AG08396 (cell line): ENCODE measurements at regions not wholly inside any gene's neighbourhood (a gene's known extent, or its start where the extent isn't known, plus 50 kb on each side); places are given as distances from the start of the nearest gene placed in this dataset.
A peak's percentile ranks its signal among the peaks of the same experiment; 100 is the strongest.
"Not testable (repeated sequence)": the region's sequence is repeated elsewhere in the genome, so short reads cannot be mapped to it uniquely, and the experiment has no call there.

Experiments
- DNase-seq: peaks from one replicate; pipeline ENCODE4 v3.0.0; 2012; ENCODE audit warnings: low spot score, mixed read lengths

DNA sequence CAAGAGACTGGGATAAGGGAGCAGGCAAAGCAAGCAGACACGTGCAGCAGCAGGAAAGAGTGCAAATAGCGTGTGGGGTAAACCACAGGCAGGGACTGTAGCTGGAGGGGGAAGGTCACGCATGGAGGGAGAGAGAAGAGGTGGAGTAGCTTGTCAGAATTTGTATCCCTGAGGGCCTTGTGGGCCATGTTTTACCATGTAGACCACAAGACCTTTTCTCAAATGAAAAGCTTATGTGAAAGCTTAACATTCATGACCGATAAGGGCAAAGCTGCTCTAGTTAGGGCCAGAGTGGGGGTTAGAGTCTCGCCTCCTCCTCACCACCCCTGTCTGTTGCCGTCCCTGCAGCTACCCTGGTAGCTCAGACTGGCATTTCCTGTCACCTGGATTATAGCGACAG, 152.9 kb upstream of the E2F7 start:
- DNase-seq: no peak

DNA sequence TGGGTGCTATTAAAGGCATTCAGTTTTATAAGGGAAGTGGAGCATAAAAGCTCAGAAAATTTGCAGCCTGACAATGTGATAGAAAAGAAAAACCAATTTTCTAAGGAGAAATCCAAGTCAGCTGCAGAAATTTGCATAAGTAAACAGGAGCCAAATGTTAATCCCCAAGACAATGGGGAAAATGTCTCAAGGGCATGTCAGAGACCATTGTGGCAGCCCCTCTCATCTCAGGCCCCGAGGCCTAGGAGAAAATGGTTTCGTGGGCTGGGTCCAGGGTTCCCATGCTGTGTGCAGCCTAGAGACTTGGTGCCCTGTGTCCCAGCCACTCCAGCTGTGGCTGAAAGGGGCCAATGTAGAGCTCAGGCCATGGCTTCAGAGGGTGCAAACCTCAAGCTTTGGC, 150.8 kb upstream of the E2F7 start:
- DNase-seq: not testable (repeated sequence)

DNA sequence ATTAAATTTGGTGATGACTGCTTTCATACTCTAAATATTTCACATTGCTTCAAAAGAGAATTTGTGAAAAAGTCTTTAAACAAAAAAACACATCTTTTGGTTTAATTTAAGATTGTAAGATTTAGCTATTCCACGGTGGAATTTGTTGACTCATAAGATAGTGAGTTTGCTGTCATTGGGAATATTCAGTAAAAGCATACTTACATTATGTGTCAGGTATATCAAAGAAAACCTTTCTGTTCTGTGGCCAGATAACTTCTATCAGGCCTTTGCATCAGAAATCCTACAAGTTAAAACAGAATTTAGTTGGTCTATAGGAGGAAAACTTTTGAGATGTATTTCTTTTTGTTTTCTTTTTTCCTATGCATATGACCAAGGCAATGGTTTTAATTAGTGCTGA, 148.8 kb upstream of the E2F7 start:
- DNase-seq: no peak

DNA sequence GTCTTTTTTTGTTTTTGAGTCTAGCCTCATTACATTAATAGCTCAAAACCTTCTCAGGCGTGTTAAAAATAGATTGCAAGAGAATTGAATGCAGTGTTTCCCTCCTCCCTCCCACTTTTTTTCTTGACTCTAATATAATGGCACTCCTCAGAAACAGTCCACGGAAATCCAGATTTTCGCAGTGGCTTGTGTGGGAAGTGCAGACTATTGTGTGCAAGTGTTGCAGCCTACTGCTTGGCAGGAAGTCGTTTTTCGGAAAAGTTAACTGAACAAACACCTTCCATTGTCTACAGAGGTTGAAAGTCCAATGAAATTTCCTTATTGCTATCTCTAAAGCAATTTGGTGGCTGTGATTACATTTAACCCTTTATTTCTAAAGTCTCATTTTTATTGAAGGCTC, 147.9 kb upstream of the E2F7 start:
- no peak for DNase-seq

DNA sequence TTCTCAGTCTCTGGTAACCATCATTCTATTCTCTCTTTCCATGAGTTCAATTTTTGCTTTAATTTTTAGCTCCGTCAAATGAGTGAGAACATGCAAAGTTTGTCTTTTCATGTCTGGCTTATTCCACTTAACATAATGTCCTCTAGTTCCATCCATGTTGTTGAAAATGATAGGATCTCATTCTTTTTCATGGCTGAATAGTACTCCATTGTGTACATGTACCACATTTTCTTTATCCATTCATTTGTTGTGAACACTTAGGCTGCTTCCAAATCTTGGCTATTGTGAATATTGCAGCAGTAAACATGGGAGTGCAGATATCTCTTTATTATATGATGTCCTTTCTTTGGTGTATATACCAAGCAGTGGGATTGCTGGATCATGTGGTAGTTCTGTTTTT, 145.4 kb upstream of the E2F7 start:
- no peak for DNase-seq

DNA sequence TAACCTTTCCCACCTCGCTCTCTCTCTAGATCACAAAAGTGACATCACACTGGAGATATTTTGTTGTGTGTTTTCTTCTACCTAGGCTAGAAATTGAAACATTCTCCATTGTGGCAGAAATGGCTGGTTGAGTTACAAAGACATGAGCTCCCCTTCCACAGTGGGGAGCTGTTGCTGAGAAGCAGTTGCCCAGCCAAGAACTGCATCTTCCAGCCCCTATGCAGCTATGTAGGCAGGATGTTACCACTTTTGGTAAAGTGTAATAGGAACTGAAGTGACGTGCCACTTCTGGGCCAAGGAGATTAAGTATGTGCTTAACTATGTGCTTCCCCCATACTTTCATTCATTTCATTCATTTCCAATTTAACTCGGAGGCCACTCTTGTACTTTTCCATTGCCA, 138.7 kb upstream of the E2F7 start:
- no peak for DNase-seq

DNA sequence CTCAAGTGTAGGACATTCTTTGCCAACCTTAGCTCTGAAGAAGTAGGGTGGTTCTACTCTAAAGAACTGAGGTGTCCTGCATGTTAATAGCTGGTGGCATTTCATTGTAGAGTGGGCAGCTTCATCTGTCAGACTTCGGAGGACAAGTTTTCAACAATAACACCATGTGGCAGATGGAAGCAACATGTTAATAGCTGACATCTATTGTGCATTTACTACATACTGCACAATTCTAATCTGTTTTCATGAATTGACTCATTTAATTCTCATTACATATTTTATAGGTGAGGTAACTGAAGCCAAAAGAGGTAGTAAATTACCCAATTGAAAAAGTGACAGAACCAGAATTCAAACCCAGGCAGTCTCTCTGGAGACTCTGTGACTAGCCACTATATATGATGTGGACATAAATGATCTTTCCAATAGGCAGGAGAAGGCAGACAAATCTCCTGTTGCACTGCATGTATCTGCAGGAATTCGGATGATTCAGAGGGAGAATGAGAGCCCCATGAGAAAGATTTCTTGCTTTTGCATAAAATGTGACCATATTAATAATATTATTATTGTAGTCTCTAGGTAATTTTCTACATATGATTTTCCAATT, 137.2 kb upstream of the E2F7 start:
- DNase-seq: no peak

DNA sequence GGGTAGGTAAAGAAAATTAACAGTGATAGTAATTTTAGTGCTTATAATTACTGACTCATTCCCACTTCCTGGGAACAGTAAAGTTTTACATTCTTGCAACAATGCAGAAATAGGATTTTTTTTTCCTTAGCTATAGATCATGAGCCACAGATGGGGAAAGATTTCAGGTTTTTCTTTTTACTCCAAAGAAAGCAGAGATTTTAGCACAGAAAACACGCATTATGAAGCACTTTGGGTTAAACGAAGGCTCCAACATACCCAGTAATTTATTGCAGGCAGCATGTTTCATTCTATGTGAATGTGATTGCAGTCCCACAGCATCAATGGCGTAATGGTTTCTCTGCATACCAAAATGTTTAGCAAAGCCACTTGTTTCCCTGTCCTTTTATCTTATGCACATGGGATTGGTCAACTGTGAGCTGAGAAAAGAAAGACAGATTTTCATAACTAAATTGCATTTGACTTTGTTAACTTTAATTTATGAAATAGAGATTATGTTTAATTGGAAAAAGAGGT, 124.6 kb upstream of the E2F7 start:
- DNase-seq: peak; percentile 50

DNA sequence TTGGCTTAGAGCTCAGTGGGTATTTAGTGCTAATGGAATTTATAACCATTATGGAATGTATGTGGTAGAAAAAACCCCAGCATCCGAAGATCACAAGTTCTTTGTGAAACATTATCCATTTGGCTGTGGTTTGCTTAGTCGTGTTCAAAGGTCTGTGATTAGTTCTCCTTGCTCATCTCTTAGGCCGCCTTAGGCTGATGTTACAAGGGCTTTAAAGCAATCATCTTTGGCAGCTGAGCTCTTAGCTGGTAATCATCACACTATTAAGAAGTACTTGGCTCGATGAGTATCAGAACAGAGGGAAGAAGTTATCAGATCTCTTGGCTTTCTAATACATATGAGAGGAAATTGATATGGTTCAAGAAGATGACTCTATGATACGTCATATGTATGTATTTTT, 124.1 kb upstream of the E2F7 start:
- peak; percentile 42 for DNase-seq

DNA sequence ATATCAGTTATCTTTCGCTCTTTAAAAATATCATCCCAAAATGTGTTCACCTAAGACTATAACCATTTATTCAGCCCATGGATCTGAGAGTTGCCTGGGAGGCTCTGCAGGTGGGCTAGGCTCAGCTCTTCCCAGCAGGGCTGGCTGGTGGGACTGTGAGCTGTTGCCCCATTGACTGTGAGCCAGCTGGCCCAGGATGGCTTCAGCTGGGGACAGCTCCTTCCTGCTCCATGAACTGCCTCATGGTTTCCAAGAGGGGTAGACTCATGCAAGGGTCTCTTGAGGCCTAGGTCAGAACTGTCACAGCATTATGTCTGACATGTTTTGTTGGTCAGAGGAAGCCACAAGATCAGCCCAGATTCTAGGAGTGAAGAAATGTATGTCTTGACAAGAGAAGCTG, 114.1 kb upstream of the E2F7 start:
- DNase-seq: no peak

DNA sequence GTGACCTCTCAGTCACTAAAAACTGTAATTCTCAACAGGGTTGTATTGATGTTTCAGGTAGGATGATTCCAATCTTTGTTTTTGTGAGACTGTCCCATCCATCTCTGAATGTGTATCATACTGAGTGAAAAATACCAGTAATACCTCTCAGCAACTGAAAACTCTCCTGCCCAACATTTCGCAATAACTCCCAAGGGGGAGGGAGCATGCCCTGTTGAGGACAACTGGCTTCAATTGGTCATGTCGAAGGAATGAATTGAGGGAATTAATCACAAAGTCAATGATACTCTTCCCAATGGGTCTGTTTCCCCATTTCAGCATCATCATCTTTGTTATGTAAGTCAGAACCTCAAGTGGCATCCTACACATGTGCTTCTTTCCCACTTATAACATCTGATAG, 102.4 kb upstream of the E2F7 start:
- DNase-seq: no peak

DNA sequence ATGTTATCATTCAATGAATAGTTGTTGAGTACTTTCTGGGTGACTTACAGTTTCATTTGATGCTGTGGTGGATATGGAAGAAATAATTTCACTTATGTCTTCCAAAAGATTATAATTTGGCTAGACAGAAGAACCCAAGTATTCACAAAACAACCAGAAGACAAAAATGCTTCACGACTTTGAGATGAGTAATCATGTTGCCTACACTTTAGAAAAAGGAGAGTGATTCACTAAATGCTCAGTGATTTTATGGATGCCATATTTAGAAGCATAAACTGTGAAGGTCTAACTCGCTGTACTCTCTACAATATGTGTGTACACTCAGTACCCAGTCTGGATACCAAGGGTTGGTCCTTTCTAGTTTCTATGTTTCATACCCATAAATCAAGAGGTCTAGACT, 101.3 kb upstream of the E2F7 start:
- no peak for DNase-seq

DNA sequence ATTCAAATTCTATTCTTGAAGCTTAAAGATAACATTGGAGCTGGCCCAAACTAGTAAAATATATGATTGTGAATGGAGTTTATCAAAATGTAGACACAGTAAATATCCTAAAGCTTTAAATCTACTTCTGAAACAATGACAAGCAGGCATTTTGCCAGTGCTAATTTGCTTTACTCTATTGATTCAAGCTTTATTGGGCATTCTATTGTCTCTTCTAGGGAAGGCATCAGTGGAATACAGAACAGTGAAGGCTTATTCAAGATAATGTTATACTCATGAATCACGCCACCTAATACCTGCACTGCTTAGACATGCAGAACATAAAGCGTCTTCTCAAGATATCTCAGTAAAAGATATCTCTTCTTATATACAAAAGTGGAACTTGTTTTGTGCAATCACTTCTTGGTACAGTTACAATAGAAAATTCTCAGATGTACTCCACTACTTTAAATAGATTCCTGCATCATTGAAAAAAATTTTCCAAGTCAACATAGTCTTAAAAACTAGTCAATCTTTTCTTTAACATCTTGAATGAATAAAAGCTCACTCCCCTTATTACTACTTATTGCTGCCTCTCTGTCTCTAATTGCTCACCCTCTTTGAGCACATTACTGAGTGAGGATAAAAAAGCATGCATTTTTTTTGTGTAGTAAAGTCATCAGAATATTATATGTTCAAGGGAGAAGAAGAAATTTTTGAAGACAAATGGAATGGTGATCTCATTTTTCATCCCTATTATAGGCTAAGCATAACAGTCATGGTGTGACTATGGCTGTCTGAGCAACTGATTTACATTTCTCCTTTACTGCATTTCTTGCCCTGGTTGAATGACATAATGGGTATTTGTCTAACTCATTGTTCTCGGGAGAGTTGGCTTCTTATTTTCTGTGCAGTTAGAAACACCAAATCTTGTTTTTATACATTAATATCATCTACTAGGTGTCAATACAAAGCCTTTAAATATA, 98.0 kb upstream of the E2F7 start:
- DNase-seq: no peak

DNA sequence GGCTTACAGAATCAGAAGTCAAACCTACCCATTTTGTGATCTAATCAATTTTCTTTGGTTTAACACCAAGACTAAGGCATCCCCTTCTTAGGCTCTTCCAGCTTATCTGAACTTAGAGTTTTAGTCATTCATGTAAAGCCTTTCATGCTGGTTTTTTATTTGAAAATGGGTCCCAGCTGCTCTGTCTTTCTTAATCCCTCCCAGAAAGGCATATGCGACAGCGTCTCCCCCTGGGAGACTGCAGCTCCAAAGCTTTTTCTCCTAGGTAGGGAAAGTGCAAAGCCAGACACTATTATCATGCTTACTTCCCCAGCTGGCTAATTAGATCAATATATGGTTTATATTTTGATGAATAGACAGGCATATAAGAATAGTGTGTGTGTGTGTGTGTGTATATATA, 96.6 kb upstream of the E2F7 start:
- DNase-seq: no peak

DNA sequence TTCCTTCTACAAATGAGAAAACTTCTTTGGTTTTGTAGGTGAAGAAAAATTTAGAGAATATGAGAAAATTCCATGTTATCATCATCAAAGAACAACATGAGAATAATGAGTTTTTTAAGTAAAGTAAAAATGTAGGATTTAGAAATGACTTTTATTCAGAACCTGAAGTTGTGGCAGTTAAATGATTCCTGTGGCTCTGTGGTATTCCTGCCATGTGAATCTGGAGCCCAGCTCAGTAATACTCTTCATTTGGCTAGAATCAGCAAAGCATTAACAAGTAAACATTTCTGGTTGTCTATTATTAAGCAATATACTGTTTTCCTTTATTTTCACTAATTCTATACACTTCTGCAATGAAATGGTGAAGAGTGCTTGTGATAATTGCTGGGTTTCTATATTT, 95.6 kb upstream of the E2F7 start:
- DNase-seq: no peak

DNA sequence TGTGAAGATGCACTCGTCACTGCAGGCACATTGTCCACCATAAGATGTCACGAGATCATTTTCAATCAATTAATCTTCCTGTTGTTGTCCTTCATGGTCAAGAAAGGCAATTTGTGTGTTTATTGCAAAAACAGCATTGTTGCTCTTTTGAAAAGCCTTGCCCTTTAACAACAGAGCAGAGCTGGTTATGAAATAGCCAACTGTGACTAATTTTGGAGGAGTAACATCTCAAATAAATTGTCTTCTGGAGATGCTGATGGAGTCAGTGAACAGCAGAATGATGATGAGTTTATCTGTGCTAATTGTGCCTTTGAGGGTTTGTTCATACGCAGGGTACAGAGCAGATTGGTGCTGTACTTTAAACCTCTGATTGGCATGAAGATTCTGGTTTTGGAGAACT, 88.3 kb upstream of the E2F7 start:
- no peak for DNase-seq

DNA sequence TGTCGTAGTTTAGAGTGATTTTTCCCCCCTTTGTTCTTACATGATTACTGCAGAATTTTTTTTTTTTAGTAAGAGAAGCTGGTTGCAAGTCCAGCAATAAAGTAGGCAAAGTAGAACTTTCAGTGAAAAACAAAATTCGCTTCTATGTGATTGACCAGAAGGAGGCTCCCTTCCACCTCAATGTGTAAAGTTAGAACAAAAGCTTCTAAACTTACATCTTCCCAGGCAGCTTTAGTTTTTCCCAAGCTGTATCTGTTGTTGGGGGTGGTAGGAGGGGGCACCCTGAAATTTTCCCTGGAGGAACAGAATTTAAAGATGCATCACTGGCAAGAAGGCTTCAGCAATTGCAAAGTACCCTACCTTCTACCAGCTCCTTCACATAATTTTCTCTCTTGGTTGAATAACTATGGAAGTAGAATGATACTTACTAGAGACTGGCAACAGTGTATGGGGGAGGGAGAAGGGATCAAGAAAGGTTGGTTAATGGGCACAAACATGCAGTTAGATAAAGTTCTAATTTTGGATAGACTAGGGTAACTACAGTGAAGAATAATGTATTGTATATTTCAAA, 87.3 kb upstream of the E2F7 start:
- peak; percentile 17 for DNase-seq

DNA sequence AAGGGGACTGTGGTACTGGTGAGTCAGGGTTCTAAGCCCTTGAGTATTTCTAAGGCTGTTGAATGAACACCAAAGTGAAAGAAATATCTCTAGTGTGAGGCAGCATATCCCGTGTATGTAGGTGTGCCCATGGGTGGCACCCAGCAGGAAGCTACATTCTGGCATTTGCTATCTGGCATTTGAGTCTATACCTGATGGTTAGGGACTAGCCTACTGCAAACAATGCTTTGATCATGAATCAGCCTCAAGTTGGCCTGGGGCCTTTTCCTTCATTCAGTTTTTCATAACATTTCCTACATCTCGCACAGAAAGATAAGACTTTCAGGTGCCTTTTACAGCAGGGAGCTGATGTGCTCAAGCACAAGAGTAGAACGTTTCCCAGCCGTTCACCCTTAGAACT, 85.7 kb upstream of the E2F7 start:
- no peak for DNase-seq

DNA sequence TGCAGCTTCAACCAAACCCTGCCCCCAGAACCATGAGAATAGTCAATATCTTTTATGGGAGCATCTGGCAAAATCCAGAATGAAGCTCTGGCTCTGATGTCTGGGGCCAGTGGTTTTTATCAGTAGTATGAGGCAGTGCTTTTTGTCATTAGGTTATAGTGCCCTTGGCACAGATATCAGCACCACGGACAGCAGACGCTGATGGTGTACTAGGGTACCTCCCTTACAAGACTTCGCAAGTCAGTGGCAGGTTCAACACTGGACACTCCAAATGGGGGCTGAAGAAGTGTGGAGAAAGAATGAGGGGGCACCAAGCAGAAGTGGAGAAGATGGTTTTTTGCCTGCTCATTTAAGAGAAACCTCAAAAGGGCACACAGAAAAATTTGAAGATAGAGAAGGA, 68.2 kb upstream of the E2F7 start:
- DNase-seq: peak; percentile 33

DNA sequence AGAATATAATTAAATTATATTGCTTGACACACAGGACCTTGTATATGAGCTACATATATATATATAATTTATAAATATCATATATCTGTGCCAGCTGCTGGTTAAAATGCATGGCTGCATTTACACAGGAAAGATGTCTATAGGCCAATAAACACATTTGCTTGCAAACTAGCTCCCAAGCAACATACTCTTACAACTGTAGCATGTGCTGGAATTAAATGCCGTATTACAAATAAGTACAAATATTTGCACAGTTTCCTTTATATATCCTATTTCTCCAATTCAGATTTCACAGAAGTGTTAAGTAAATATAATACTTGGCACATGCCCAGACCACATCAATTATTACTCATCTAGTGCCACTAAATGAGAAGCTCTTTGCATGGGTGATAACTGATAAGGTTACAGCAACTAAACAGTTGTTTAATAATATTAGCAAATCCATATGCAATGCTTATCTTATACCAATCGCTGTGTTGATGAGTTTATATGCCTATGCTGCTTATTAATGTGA, 66.7 kb upstream of the E2F7 start:
- no peak for DNase-seq

DNA sequence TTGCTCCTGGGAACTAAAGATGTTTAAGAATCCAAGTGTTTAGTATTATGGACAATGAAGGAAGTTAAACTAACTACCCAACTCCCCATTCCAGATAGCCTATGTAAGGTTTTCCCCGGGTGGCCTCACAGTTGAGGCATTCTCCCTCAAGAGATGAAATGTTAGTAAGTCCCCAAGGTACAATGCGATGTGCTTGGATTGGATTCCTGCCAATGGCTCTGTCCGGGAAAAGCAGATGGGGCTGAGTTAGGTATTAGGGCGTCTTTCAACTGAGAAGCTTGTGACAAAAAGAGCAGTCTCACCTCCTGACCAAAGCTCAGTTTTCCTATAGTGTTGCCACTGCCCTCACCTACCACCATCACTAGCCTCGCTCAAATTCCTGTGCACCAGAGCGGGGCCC, 64.8 kb upstream of the E2F7 start:
- no peak for DNase-seq

DNA sequence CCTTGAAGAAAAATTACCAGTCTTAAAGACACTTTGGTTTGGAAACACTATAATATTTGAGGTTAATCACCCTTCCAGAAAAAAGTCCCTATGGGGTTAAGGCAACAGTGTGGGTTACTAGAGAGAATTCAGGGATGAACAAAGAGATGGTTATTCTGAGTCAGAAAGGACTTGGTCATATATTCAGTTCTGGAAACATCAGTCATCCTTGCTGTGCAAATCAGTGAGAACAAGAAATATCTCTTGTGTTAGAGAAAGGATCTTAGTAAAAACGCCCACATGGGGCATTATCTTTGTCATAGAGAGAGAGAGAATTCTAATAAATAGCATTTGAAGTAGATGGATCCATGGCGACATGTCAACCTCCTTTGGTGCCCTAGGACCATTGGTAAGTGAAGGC, 59.4 kb upstream of the E2F7 start:
- DNase-seq: no peak

DNA sequence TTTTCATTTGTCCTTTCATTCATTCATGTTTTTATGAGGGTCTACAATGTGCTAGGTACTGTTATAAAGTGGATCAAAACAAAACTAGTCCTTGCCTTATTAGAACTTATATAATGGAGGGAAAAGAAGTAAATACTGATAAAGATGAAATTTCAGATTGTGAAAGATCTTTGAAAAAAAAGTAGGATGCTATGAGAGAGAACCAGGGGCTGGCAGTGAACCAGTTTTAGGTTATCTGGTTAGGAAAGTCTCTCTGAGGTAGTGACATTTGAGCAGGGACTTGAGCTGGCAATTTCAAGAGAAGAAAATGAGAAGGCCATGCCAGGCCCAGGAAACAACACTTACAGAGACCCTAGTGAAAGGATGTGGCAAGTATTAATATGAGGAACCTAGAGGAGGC, 57.3 kb upstream of the E2F7 start:
- DNase-seq: no peak
